H1 (cell line): ENCODE measurements at regions not wholly inside any gene's neighbourhood (a gene's known extent, or its start where the extent isn't known, plus 50 kb on each side); places are given as distances from the start of the nearest gene placed in this dataset.

Experiments
- CTCF ChIA-PET: fragments of 300-600 bp; sonication (Branson Sonifier 250); formaldehyde crosslinking; loops from one replicate; lab custom pipeline; 2021; ENCODE audit not compliant: partially characterized antibody; lab: Charles Lee
- POLR2A ChIA-PET: fragments of 300-600 bp; sonication (Branson Sonifier 250); formaldehyde crosslinking; loops from one replicate; lab custom pipeline; 2021; ENCODE audit warnings: inconsistent platforms; ENCODE audit not compliant: partially characterized antibody; lab: Charles Lee
- DNase-seq, 2 experiments: peaks; one replicate each; pipeline versions ENCODE4 v3.0.0 to v3.0.0-alpha.2; 2010 to 2022; ENCODE audit warnings: low spot score in 2 of 2, low read depth in 1 of 2, mixed read lengths in 1 of 2
- FAIRE-seq: peaks from 2 replicates; lab custom pipeline; 2011; peaks lifted over from hg19 to GRCh38; lab: Jason Lieb, UNC
- H2AFZ ChIP-seq: 2 replicates; pipeline ENCODE4 v1.8.1; 2012; ENCODE audit warnings: low read length, inconsistent platforms
- H2AK5ac ChIP-seq: 2 replicates; pipeline ENCODE4 v1.6.1; 2013; ENCODE audit warnings: low read depth, low read length
- H2BK120ac ChIP-seq: replicated peaks from 2 replicates; pipeline ENCODE3; 2013; ENCODE audit warnings: low read depth, low read length, inconsistent platforms
- H2BK12ac ChIP-seq: 2 replicates; pipeline ENCODE4 v1.6.1; 2013; ENCODE audit warnings: low read depth, low read length
- H2BK15ac ChIP-seq: 2 replicates; pipeline ENCODE4 v1.6.1; 2013; ENCODE audit warnings: low read length
- H2BK20ac ChIP-seq: 2 replicates; pipeline ENCODE4 v1.6.1; 2013; ENCODE audit warnings: low read length
- H2BK5ac ChIP-seq: 2 replicates; pipeline ENCODE4 v1.6.1; 2013; ENCODE audit warnings: low read depth, low read length
- H3K14ac ChIP-seq: 2 replicates; pipeline ENCODE4 v1.6.1; 2013; ENCODE audit warnings: inconsistent platforms; ENCODE audit not compliant: insufficient read length
- H3K18ac ChIP-seq: 2 replicates; pipeline ENCODE4 v1.6.1; 2013; ENCODE audit warnings: low read length; ENCODE audit errors: extremely low read depth
- H3K23ac ChIP-seq: 2 replicates; pipeline ENCODE4 v1.6.1; 2013; ENCODE audit warnings: inconsistent platforms; ENCODE audit not compliant: insufficient read length
- H3K23me2 ChIP-seq: 2 replicates; pipeline ENCODE4 v1.6.1; 2013; ENCODE audit warnings: low read depth, low read length
- H3K27ac ChIP-seq: 2 replicates; pipeline ENCODE4 v1.6.1; 2011; ENCODE audit warnings: low read depth, low read length, inconsistent platforms
- H3K27me3 ChIP-seq, 4 experiments: replicated peaks in 1 of 4; 1 replicate in 1 of 4; 2 replicates in 3 of 4; pipeline versions ENCODE4 v1.6.1 to v1.8.1; 2011 to 2013; ENCODE audit warnings: low read length in 3 of 4, mild to moderate bottlenecking in 3 of 4, inconsistent platforms in 2 of 4, mixed read lengths in 2 of 4, moderate library complexity in 1 of 4; ENCODE audit not compliant: control insufficient read depth in 3 of 4, insufficient read depth in 3 of 4; ENCODE audit errors: extremely low read depth in 1 of 4
- H3K36me3 ChIP-seq, 4 experiments: 2 replicates each; pipeline versions ENCODE4 v1.6.1 to v1.8.1; 2011 to 2013; ENCODE audit warnings: mild to moderate bottlenecking in 4 of 4, low read length in 3 of 4, moderate library complexity in 2 of 4, control low read depth in 1 of 4, inconsistent platforms in 1 of 4; ENCODE audit not compliant: insufficient read depth in 4 of 4, control insufficient read depth in 2 of 4
- H3K4ac ChIP-seq: replicated peaks from 2 replicates; pipeline ENCODE3; 2013; ENCODE audit warnings: low read length, low read depth, mixed read lengths, inconsistent platforms; ENCODE audit not compliant: insufficient read length
- H3K4me1 ChIP-seq, 4 experiments: replicated peaks in 1 of 4; 1 replicate in 1 of 4; 2 replicates in 3 of 4; pipeline versions ENCODE4 v1.6.1 to v1.8.1; 2011 to 2013; ENCODE audit warnings: low read length in 3 of 4, inconsistent platforms in 2 of 4, mixed read lengths in 1 of 4; ENCODE audit not compliant: insufficient read depth in 4 of 4, control insufficient read depth in 3 of 4
- H3K4me2 ChIP-seq, 2 experiments: 2 replicates each; pipeline versions ENCODE4 v1.6.1 to v1.8.1; 2011 to 2013; ENCODE audit warnings: low read depth in 2 of 2, low read length in 2 of 2, control low read depth in 1 of 2, inconsistent platforms in 1 of 2, mild to moderate bottlenecking in 1 of 2; ENCODE audit not compliant: insufficient read depth in 1 of 2
- H3K4me3 ChIP-seq, 4 experiments: fragments of 200-600, 300-600 bp in 1 of 4; sonication (generic), shearing (Covaris generic), sonication (Bioruptor Twin) in 1 of 4; 2 replicates each; pipeline versions ENCODE4 v1.5.1 to v1.8.1; 2011 to 2016; ENCODE audit warnings: low read length in 4 of 4, low read depth in 3 of 4, control low read depth in 2 of 4, inconsistent platforms in 2 of 4, mild to moderate bottlenecking in 2 of 4, mixed read lengths in 1 of 4, moderate library complexity in 1 of 4; ENCODE audit not compliant: insufficient read depth in 2 of 4; ENCODE audit errors: extremely low read depth in 1 of 4
- H3K56ac ChIP-seq: replicated peaks from 2 replicates; pipeline ENCODE3; 2013; ENCODE audit warnings: low read depth, mild to moderate bottlenecking, mixed read lengths, low read length, inconsistent platforms; ENCODE audit not compliant: insufficient read length
- H3K79me1 ChIP-seq: 2 replicates; pipeline ENCODE4 v1.6.1; 2013; ENCODE audit warnings: low read depth, low read length, control low read depth
- H3K79me2 ChIP-seq, 2 experiments: 2 replicates each; pipeline versions ENCODE4 v1.6.1 to v1.8.1; 2012 to 2013; ENCODE audit warnings: low read length in 2 of 2, mild to moderate bottlenecking in 2 of 2, inconsistent platforms in 1 of 2; ENCODE audit not compliant: insufficient read depth in 2 of 2, control insufficient read depth in 1 of 2
- H3K9ac ChIP-seq, 4 experiments: replicated peaks in 1 of 4; 1 replicate in 1 of 4; 2 replicates in 3 of 4; pipeline versions ENCODE4 v1.6.1 to v1.8.1; 2011 to 2013; ENCODE audit warnings: low read depth in 3 of 4, low read length in 3 of 4, control low read depth in 2 of 4, mild to moderate bottlenecking in 2 of 4, moderate library complexity in 2 of 4, inconsistent platforms in 1 of 4; ENCODE audit errors: extremely low read depth in 1 of 4
- H3K9me3 ChIP-seq, 2 experiments: 2 replicates each; pipeline versions ENCODE4 v1.6.1 to v1.8.1; 2012 to 2013; ENCODE audit warnings: mild to moderate bottlenecking in 2 of 2, moderate library complexity in 2 of 2, control low read depth in 1 of 2, inconsistent platforms in 1 of 2, low read depth in 1 of 2, low read length in 1 of 2, mixed read lengths in 1 of 2; ENCODE audit not compliant: insufficient read depth in 2 of 2
- H4K20me1 ChIP-seq, 2 experiments: replicated peaks in 1 of 2; 2 replicates each; pipeline versions ENCODE3 to v1.8.1; 2011 to 2013; ENCODE audit warnings: inconsistent platforms in 2 of 2, low read length in 2 of 2, mild to moderate bottlenecking in 1 of 2; ENCODE audit not compliant: insufficient read depth in 2 of 2, control insufficient read depth in 1 of 2
- H4K5ac ChIP-seq: 2 replicates; pipeline ENCODE4 v1.6.1; 2013; ENCODE audit warnings: low read length, low read depth, mixed read lengths, inconsistent platforms; ENCODE audit not compliant: insufficient read length
- H4K8ac ChIP-seq: 2 replicates; pipeline ENCODE4 v1.8.0; 2013; ENCODE audit warnings: mild to moderate bottlenecking, moderate library complexity, low read length, inconsistent platforms; ENCODE audit not compliant: insufficient read depth; ENCODE audit errors: extremely low read depth
- H4K91ac ChIP-seq: replicated peaks from 2 replicates; pipeline ENCODE3; 2013; ENCODE audit warnings: low read length, mixed read lengths, inconsistent platforms; ENCODE audit not compliant: insufficient read length
- CBX5 ChIP-seq: fragments of 300-800, 300-1000 bp; sonication (generic); IDR thresholded peaks from 2 replicates; pipeline ENCODE4 v1.7.1; 2016; ENCODE audit warnings: antibody characterized with exemption, low read length, low read depth
- CREB1 ChIP-seq: IDR thresholded peaks from 2 replicates; pipeline ENCODE4 v1.6.1; 2012; ENCODE audit warnings: inconsistent platforms
- CTCF ChIP-seq, 3 experiments: IDR thresholded peaks; 1 replicate in 2 of 3; 2 replicates in 1 of 3; pipeline versions ENCODE4 v1.5.1 to v1.6.1; 2011; ENCODE audit warnings: low read length in 3 of 3, mild to moderate bottlenecking in 3 of 3, inconsistent platforms in 2 of 3, low read depth in 1 of 3, moderate library complexity in 1 of 3; ENCODE audit not compliant: insufficient read depth in 1 of 3; ENCODE audit errors: control extremely low read depth in 1 of 3
- FOSL1 ChIP-seq: IDR thresholded peaks from 2 replicates; pipeline ENCODE4 v1.6.1; 2011; ENCODE audit warnings: mild to moderate bottlenecking, low read depth, low read length, moderate library complexity; ENCODE audit not compliant: insufficient read depth
- KDM5A ChIP-seq: fragments of 200-600 bp; IDR thresholded peaks from 2 replicates; pipeline ENCODE4 v1.7.1; 2012; ENCODE audit warnings: mild to moderate bottlenecking, low read length, inconsistent platforms, mixed read lengths
- RNF2 ChIP-seq: fragments of 200-900, 300-1000 bp; sonication (generic); IDR thresholded peaks from 2 replicates; pipeline ENCODE4 v1.7.1; 2016; ENCODE audit warnings: borderline replicate concordance, low read depth, mild to moderate bottlenecking, antibody characterized with exemption, low read length; ENCODE audit not compliant: poor library complexity, severe bottlenecking; ENCODE audit errors: missing control alignments
- SP4 ChIP-seq: IDR thresholded peaks from 2 replicates; pipeline ENCODE4 v1.6.1; 2012; ENCODE audit warnings: low read length, inconsistent platforms
- ZNF274 ChIP-seq: IDR thresholded peaks from 2 replicates; pipeline ENCODE4 v1.7.0; 2012; ENCODE audit warnings: low read length, borderline replicate concordance; ENCODE audit errors: extremely low read depth
- WGBS, 2 experiments: shearing (Covaris generic) in 1 of 2; methylation state at CpG; one replicate each; pipeline versions ENCODE4 v1.1.6 to v1.1.7; 2013 to 2015; ENCODE audit warnings: low lambda C conversion rate in 2 of 2, mixed read lengths in 2 of 2, inconsistent platforms in 1 of 2, low coverage in 1 of 2, missing lambda C conversion rate in 1 of 2; ENCODE audit not compliant: insufficient replicate concordance in 2 of 2, insufficient coverage in 1 of 2, insufficient read length in 1 of 2; ENCODE audit errors: extremely low coverage in 1 of 2, missing lambda C conversion rate in 1 of 2; 5-methylcytosine and 5-hydroxymethylcytosine counted together

DNA sequence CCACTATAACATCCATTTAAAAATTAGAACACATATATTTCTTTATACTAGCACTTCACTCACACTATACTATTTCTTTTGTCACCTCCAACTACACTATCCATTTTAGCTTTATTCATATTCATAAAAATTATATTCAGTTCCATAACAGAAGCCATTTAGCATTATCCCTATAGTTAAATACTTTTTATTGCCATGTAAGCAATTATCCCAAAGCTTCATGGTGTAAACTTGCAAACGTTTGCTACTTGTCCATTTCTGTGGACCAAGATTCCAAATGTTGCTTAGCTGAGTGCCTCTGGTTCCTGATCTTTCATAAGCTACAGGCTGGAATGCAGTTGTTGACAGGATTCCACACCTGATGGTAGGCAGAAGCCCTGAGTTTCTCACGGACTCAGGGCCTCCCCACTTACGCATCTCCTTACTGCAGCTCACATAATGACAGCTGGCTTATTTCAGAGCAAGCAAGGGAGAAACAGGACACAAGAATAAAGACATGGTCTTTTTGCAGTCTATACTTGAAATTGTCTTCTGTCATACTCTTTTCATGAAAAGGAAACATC is 1584.8 kb downstream of the SLITRK5 start:
- H3K9ac ChIP-seq, result no peak overlapping the region
- H3K14ac ChIP-seq, result no peak overlapping the region
- H2BK5ac ChIP-seq, result no peak overlapping the region
- FAIRE-seq (no peak), DNase-seq (no peak)
- peak overlapping the region; percentile 70; the same call in 1 of the 2 replicates for H2AFZ ChIP-seq
- no peak overlapping the region for H3K18ac ChIP-seq
- H3K79me2 ChIP-seq, result no peaks in the 10 kb centered on the region
- H2AK5ac ChIP-seq, result no peak overlapping the region
- ChIA-PET CTCF (no interaction called here), POLR2A (no interaction called here)
- no peak overlapping the region for H2BK20ac ChIP-seq
- TF ChIP-seq CTCF (IDR thresholded peaks at IDR 0.05; ENCODE audit: control extremely low read depth in 1 of 3, insufficient read depth in 1 of 3, low read depth in 1 of 3, low read length in 3 of 3), result no peak
- no peak for TF ChIP-seq SP4
- no peak for TF ChIP-seq CBX5
- TF ChIP-seq RNF2, result no peak
- TF ChIP-seq KDM5A, result no peak
- TF ChIP-seq CREB1, result no peak
- no peak for TF ChIP-seq FOSL1
- TF ChIP-seq ZNF274, result no peak
- no peak overlapping the region for H2BK15ac ChIP-seq
- H2BK120ac ChIP-seq, result no peak overlapping the region
- H4K8ac ChIP-seq, result no peak overlapping the region
- no peak overlapping the region for H3K23ac ChIP-seq
- H3K9me3 ChIP-seq, result no peaks in the 10 kb centered on the region
- no peak overlapping the region for H3K4me3 ChIP-seq
- no peak overlapping the region for H3K4me2 ChIP-seq
- H3K4me1 ChIP-seq, result no peaks in the 10 kb centered on the region
- no peaks in the 10 kb centered on the region for H3K79me1 ChIP-seq
- no peak overlapping the region for H2BK12ac ChIP-seq
- no peaks in the 10 kb centered on the region for H3K23me2 ChIP-seq
- H4K5ac ChIP-seq, result no peak overlapping the region
- no peaks in the 10 kb centered on the region for H3K27me3 ChIP-seq
- no peak overlapping the region for H3K27ac ChIP-seq
- no peak overlapping the region for H4K91ac ChIP-seq
- H3K56ac ChIP-seq, result peak overlapping the region; percentile 16
- WGBS, 2 experiments, result 63% methylated on average over 3 of the region's 3 CpGs; no CpG with 5 or more reads in 1 of the 2 experiments
- H4K20me1 ChIP-seq, result no peaks in the 10 kb centered on the region
- no peak overlapping the region for H3K4ac ChIP-seq
- no peaks in the 10 kb centered on the region for H3K36me3 ChIP-seq
